IMR-90 (cell line): ENCODE measurements at regions not wholly inside any gene's neighbourhood (a gene's known extent, or its start where the extent isn't known, plus 50 kb on each side); places are given as distances from the start of the nearest gene placed in this dataset.
A peak's percentile ranks its signal among the peaks of the same experiment; 100 is the strongest.

Experiments
- ATAC-seq: fragments of 200-7000 bp; cut with Tn5 transposase; 2 replicates; pipeline ENCODE4 v1.9.1; 2020; ENCODE audit warnings: low read depth, mild to moderate bottlenecking, moderate library complexity
- BruUV-seq: library from RNA; stranded (reverse); fragments of 400-500 nt; replicated peaks from 2 replicates; lab custom pipeline; 2021; lab: Mats Ljungman, UMichigan
- CTCF ChIA-PET: fragments of 300-600 bp; formaldehyde crosslinking; extraction: SDS; loops from one replicate; lab custom pipeline; 2021; ENCODE audit warnings: antibody characterized with exemption; lab: Yijun Ruan, JAX
- POLR2A ChIA-PET: fragments of 300-600 bp; sonication (Branson Sonifier 250); formaldehyde crosslinking; loops from one replicate; lab custom pipeline; 2022; ENCODE audit warnings: antibody characterized with exemption; ENCODE audit not compliant: unreplicated experiment; lab: Charles Lee
- DNase-seq: peaks from one replicate; pipeline ENCODE4 v3.0.0; 2013
- H2AFZ ChIP-seq: replicated peaks from 2 replicates; pipeline ENCODE3; 2013; ENCODE audit warnings: low read length, mild to moderate bottlenecking; ENCODE audit not compliant: poor library complexity
- H2AK5ac ChIP-seq: 2 replicates; pipeline ENCODE4 v1.6.1; 2013; ENCODE audit warnings: low read depth, low read length, inconsistent platforms
- H2AK9ac ChIP-seq: replicated peaks from 2 replicates; pipeline ENCODE3; 2013; ENCODE audit warnings: mild to moderate bottlenecking, low read depth, low read length, moderate library complexity; ENCODE audit not compliant: poor library complexity
- H2BK120ac ChIP-seq: 2 replicates; pipeline ENCODE4 v1.6.1; 2013; ENCODE audit warnings: low read depth, low read length, inconsistent platforms
- H2BK15ac ChIP-seq: 3 replicates; pipeline ENCODE4 v1.6.1; 2013; ENCODE audit warnings: low read depth, low read length, inconsistent platforms
- H2BK20ac ChIP-seq: 2 replicates; pipeline ENCODE4 v1.6.1; 2013; ENCODE audit warnings: low read depth, mild to moderate bottlenecking, inconsistent platforms, low read length, moderate library complexity
- H2BK5ac ChIP-seq: 2 replicates; pipeline ENCODE4 v1.6.1; 2013; ENCODE audit warnings: mild to moderate bottlenecking, low read depth, low read length, inconsistent platforms; ENCODE audit not compliant: poor library complexity, severe bottlenecking
- H3K14ac ChIP-seq: replicated peaks from 2 replicates; pipeline ENCODE4 v1.6.1; 2013; ENCODE audit warnings: low read depth, low read length, inconsistent platforms
- H3K18ac ChIP-seq: 2 replicates; pipeline ENCODE4 v1.6.1; 2013; ENCODE audit warnings: low read depth, low read length, control low read depth
- H3K23ac ChIP-seq: 2 replicates; pipeline ENCODE4 v1.6.1; 2013; ENCODE audit warnings: low read depth, low read length, inconsistent platforms
- H3K27ac ChIP-seq: 2 replicates; pipeline ENCODE4 v1.5.1; 2013; ENCODE audit warnings: mild to moderate bottlenecking, control low read depth, low read length; ENCODE audit not compliant: insufficient read depth
- H3K27me3 ChIP-seq: 2 replicates; pipeline ENCODE4 v1.6.1; 2013; ENCODE audit warnings: low read length; ENCODE audit not compliant: control insufficient read depth, insufficient read depth
- H3K36me3 ChIP-seq: 2 replicates; pipeline ENCODE4 v1.6.1; 2013; ENCODE audit warnings: low read length, mixed read lengths; ENCODE audit not compliant: control insufficient read depth, insufficient read depth
- H3K4ac ChIP-seq: 2 replicates; pipeline ENCODE4 v1.6.1; 2013; ENCODE audit warnings: low read depth, low read length, inconsistent platforms
- H3K4me1 ChIP-seq: 2 replicates; pipeline ENCODE4 v1.6.1; 2013; ENCODE audit warnings: low read length, mixed read lengths; ENCODE audit not compliant: control insufficient read depth, insufficient read depth
- H3K4me2 ChIP-seq: 2 replicates; pipeline ENCODE4 v1.6.1; 2013; ENCODE audit warnings: low read depth, mild to moderate bottlenecking, control low read depth, low read length, moderate library complexity
- H3K4me3 ChIP-seq: 2 replicates; pipeline ENCODE4 v1.5.1; 2013; ENCODE audit warnings: low read depth, mild to moderate bottlenecking, control low read depth, low read length, moderate library complexity; ENCODE audit not compliant: insufficient read depth
- H3K56ac ChIP-seq: 2 replicates; pipeline ENCODE4 v1.6.1; 2013; ENCODE audit warnings: low read length, inconsistent platforms; ENCODE audit not compliant: insufficient read depth; ENCODE audit errors: extremely low read depth
- H3K79me1 ChIP-seq, 2 experiments: 2 replicates each; pipeline ENCODE4 v1.6.1; 2013; ENCODE audit warnings: low read length in 2 of 2, inconsistent platforms in 1 of 2, low read depth in 1 of 2
- H3K9ac ChIP-seq: 2 replicates; pipeline ENCODE4 v1.6.1; 2013; ENCODE audit warnings: low read depth, low read length, control low read depth
- H3K9me1 ChIP-seq: 2 replicates; pipeline ENCODE4 v1.6.1; 2013; ENCODE audit warnings: low read length, inconsistent platforms; ENCODE audit not compliant: insufficient read depth
- H3K9me3 ChIP-seq: 2 replicates; pipeline ENCODE4 v1.6.1; 2013; ENCODE audit warnings: low read length; ENCODE audit not compliant: control insufficient read depth, insufficient read depth
- H4K20me1 ChIP-seq: 2 replicates; pipeline ENCODE4 v1.6.1; 2013; ENCODE audit warnings: low read length, inconsistent platforms; ENCODE audit not compliant: insufficient read depth
- H4K5ac ChIP-seq: 2 replicates; pipeline ENCODE4 v1.6.1; 2013; ENCODE audit warnings: mild to moderate bottlenecking, low read depth, low read length, control low read depth
- H4K8ac ChIP-seq, 2 experiments: 2 replicates each; pipeline ENCODE4 v1.6.1; 2013; ENCODE audit warnings: low read depth in 2 of 2, low read length in 2 of 2, control low read depth in 1 of 2, inconsistent platforms in 1 of 2
- H4K91ac ChIP-seq: 2 replicates; pipeline ENCODE4 v1.6.1; 2013; ENCODE audit warnings: low read depth, low read length, inconsistent platforms; ENCODE audit not compliant: insufficient read depth
- CEBPB ChIP-seq: IDR thresholded peaks from 2 replicates; pipeline ENCODE4 v1.6.1; 2012; ENCODE audit warnings: low read depth, low read length, improper control_type of control experiment
- NFE2L2 ChIP-seq: fragments of 150-350 bp; IDR thresholded peaks from 2 replicates; pipeline ENCODE4 v1.6.1; 2016; ENCODE audit warnings: low read depth, mild to moderate bottlenecking, low read length
- dilution Hi-C: fragments of 300-500 bp; cut with HindIII; formaldehyde crosslinking; loops from one replicate; pipeline ENCODE4 v1.14.3; 2018; ENCODE audit warnings: low sequenced_read_pairs; ENCODE audit not compliant: unreplicated experiment
- in situ Hi-C: fragments of 300-500 bp; cut with MboI; formaldehyde crosslinking; loops from 3 replicates; pipeline ENCODE4 v1.14.3; 2019; ENCODE audit warnings: low sequenced_read_pairs, inconsistent platforms, mixed read lengths
- intact Hi-C: fragments of 100-400 bp; cut with micrococcal nuclease; formaldehyde crosslinking; loops from 2 replicates; pipeline ENCODE4 v1.10.0; 2022

GRCh38 chr14:105805701-105806100, 279.3 kb downstream of the TMEM121 start:
- Histone ChIP-seq H3K4me1 (no peaks in the 10 kb centered on the region), H4K5ac (no peak overlapping the region)

More at GRCh38 chr14:105805701-105806100, 279.3 kb downstream of the TMEM121 start:
- Histone ChIP-seq H3K9me3 (peaks cover 21% of the 10 kb centered on the region), H3K9me1 (no peaks in the 10 kb centered on the region), H3K23ac (no peak overlapping the region), H2AFZ (no peak overlapping the region), H3K4me3 (no peak overlapping the region), H2BK5ac (no peak overlapping the region), H3K4me2 (no peak overlapping the region), H2AK9ac (no peak overlapping the region), H4K91ac (no peak overlapping the region), H2BK120ac (no peak overlapping the region), H4K8ac (no peak overlapping the region), H3K18ac (no peak overlapping the region), H4K20me1 (no peaks in the 10 kb centered on the region), H3K9ac (no peak overlapping the region), H2BK15ac (no peak overlapping the region), H3K14ac (no peak overlapping the region), H2AK5ac (no peak overlapping the region), H3K27ac (no peak overlapping the region), H3K56ac (no peak overlapping the region), H3K27me3 (no peaks in the 10 kb centered on the region), H3K36me3 (no peaks in the 10 kb centered on the region), H2BK20ac (no peak overlapping the region), H3K79me1 (no peaks in the 10 kb centered on the region), H3K4ac (no peak overlapping the region)
- dilution Hi-C loops = no loop called here
- in situ Hi-C loops = no loop called here
- CTCF ChIA-PET = no interaction called here
- DNase-seq = no peak
- no peak for ATAC-seq
- peak; percentile 38 for TF ChIP-seq NFE2L2
- TF ChIP-seq CEBPB = no peak
- POLR2A ChIA-PET = no interaction called here
- no TSS peak for BruUV-seq
- intact Hi-C loops = no loop called here
